GM12891 (cell line): ENCODE measurements at regions not wholly inside any gene's neighbourhood (a gene's known extent, or its start where the extent isn't known, plus 50 kb on each side); places are given as distances from the start of the nearest gene placed in this dataset.

ENCODE experiments used
- PAX5 ChIP-seq: IDR thresholded peaks from 2 replicates; pipeline ENCODE4 v1.6.1; 2011; ENCODE audit warnings: low read length, moderate library complexity, mild to moderate bottlenecking; ENCODE audit not compliant: insufficient read depth, severe bottlenecking
- POLR2A ChIP-seq: IDR thresholded peaks from 2 replicates; pipeline ENCODE4 v1.6.1; 2011; ENCODE audit warnings: low read depth, low read length, control low read depth
- POLR2AphosphoS5 ChIP-seq: IDR thresholded peaks from 2 replicates; pipeline ENCODE4 v1.6.1; 2011; ENCODE audit warnings: low read depth, low read length, control low read depth
- POU2F2 ChIP-seq: IDR thresholded peaks from 2 replicates; pipeline ENCODE4 v1.6.1; 2011; ENCODE audit warnings: low read depth, mild to moderate bottlenecking, control low read depth, low read length, moderate library complexity
- SPI1 ChIP-seq: IDR thresholded peaks from 2 replicates; pipeline ENCODE4 v1.6.1; 2011; ENCODE audit warnings: low read depth, low read length, control low read depth
- TAF1 ChIP-seq: IDR thresholded peaks from 2 replicates; pipeline ENCODE4 v1.6.1; 2011; ENCODE audit warnings: low read depth, low read length, control low read depth

- TF ChIP-seq TAF1 (no peak), POLR2AphosphoS5 (no peak), POLR2A (no peak), PAX5 (no peak), SPI1 (no peak), POU2F2 (no peak)
Measured at GRCh38 chr7:127485482-127485881, 93.0 kb upstream of the ZNF800 start.
